ENCODE measurements at regions not wholly inside any gene's neighbourhood (a gene's known extent, or its start where the extent isn't known, plus 50 kb on each side); places are given as distances from the start of the nearest gene placed in this dataset.
"Not testable (repeated sequence)": the region's sequence is repeated elsewhere in the genome, so short reads cannot be mapped to it uniquely, and the experiment has no call there.

- DNase-seq = peak; percentile 100
These were observed 93.9 kb downstream of the DACT1 start for GRCh38 chr14:58731465-58732293.

GRCh38 chr14:58732387-58732786 lies 94.6 kb downstream of the DACT1 start:
- DNase-seq = no peak

- DNase-seq = no peak
These were observed 95.9 kb downstream of the DACT1 start for GRCh38 chr14:58733451-58734208.

GRCh38 chr14:58735596-58735995 lies 97.8 kb downstream of the DACT1 start:
- no peak for DNase-seq

GRCh38 chr14:58736606-58737005 lies 98.8 kb downstream of the DACT1 start:
- peak; percentile 68 for DNase-seq

- no peak for DNase-seq
These were observed 99.7 kb downstream of the DACT1 start for GRCh38 chr14:58737511-58737910.

- peak; percentile 92 for DNase-seq
These were observed 100.6 kb downstream of the DACT1 start for GRCh38 chr14:58738189-58738836.

- peak; percentile 76 for DNase-seq
These were observed 101.1 kb downstream of the DACT1 start for GRCh38 chr14:58738876-58739275.

GRCh38 chr14:58739674-58740073 lies 101.9 kb downstream of the DACT1 start:
- no peak for DNase-seq

- no peak for DNase-seq
These were observed 102.7 kb downstream of the DACT1 start for GRCh38 chr14:58740379-58740935.

- peak; percentile 83 for DNase-seq
These were observed 107.1 kb downstream of the DACT1 start for GRCh38 chr14:58744801-58745394.

- peak; percentile 94 for DNase-seq
These were observed 108.5 kb downstream of the DACT1 start for GRCh38 chr14:58746261-58746660.

- no peak for DNase-seq
These were observed 108.9 kb downstream of the DACT1 start for GRCh38 chr14:58746701-58747100.

- DNase-seq = peak; percentile 92
These were observed 109.4 kb downstream of the DACT1 start for GRCh38 chr14:58747181-58747580.

GRCh38 chr14:58748251-58748650 lies 110.5 kb downstream of the DACT1 start:
- not testable (repeated sequence) for DNase-seq

- DNase-seq = peak; percentile 95
These were observed 111.4 kb downstream of the DACT1 start for GRCh38 chr14:58749066-58749669.

- no peak for DNase-seq
These were observed 112.8 kb downstream of the DACT1 start for GRCh38 chr14:58750321-58751269.

GRCh38 chr14:58751788-58752187 lies 114.0 kb downstream of the DACT1 start:
- DNase-seq = no peak

GRCh38 chr14:58752289-58752688 lies 114.5 kb downstream of the DACT1 start:
- DNase-seq = no peak

GRCh38 chr14:58752771-58753201 lies 115.0 kb downstream of the DACT1 start:
- no peak for DNase-seq

All from fibroblast of upper back skin (primary cell).